ENCODE measurements at regions not wholly inside any gene's neighbourhood (a gene's known extent, or its start where the extent isn't known, plus 50 kb on each side); places are given as distances from the start of the nearest gene placed in this dataset.
"Not testable (repeated sequence)": the region's sequence is repeated elsewhere in the genome, so short reads cannot be mapped to it uniquely, and the experiment has no call there.

DNA sequence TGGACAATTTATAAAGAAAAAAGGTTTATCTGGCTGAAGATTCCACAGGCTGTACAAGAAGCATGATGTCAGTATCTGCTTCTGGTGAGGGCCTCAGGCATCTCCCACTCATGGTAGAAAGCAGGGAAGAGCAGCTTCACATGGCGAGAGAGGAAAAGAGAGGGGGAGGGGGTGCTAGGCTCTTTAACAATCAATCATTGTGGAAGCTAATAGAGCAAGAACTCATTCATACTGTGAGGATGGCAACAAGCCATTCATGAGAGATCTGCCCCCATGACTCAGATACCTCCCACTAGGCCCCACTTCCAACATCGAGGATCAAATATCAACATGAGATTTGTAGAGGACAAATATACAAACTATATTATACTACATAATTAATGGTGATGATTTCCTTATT is 361.9 kb upstream of the FAR2 start:
- no peak for DNase-seq (ENCODE audit: low spot score)
- in situ Hi-C loops (cut with MboI; ENCODE audit: low pct_unique_long_range_greater_than_20kb, low sequenced_read_pairs, unreplicated experiment) = no loop called here
- TF ChIP-seq, protein P1, sequence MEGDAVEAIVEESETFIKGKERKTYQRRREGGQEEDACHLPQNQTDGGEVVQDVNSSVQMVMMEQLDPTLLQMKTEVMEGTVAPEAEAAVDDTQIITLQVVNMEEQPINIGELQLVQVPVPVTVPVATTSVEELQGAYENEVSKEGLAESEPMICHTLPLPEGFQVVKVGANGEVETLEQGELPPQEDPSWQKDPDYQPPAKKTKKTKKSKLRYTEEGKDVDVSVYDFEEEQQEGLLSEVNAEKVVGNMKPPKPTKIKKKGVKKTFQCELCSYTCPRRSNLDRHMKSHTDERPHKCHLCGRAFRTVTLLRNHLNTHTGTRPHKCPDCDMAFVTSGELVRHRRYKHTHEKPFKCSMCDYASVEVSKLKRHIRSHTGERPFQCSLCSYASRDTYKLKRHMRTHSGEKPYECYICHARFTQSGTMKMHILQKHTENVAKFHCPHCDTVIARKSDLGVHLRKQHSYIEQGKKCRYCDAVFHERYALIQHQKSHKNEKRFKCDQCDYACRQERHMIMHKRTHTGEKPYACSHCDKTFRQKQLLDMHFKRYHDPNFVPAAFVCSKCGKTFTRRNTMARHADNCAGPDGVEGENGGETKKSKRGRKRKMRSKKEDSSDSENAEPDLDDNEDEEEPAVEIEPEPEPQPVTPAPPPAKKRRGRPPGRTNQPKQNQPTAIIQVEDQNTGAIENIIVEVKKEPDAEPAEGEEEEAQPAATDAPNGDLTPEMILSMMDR (IDR thresholded peaks at IDR 0.05; ENCODE audit: extremely low read depth, insufficient read depth, missing control alignments) = no peak

DNA sequence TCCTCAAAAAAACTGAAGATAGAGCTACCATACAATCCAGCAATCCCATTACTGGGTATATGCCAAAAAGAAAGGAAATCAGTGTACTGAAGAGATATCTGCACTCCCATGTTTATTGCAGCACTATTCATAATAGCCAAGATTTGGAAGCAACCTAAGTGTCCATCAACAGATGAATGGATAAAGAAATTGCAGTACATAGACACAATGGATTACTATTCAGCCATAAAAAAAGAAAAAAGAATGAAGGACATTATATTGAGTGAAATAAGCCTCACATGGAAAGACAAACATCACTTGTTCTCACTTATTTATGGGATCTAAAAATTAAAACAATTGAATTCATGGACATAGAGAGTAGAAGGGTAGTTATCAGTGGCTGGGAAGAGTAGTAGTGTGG is 360.8 kb upstream of the FAR2 start:
- DNase-seq (ENCODE audit: low spot score); in situ Hi-C loops (cut with MboI; ENCODE audit: low pct_unique_long_range_greater_than_20kb, low sequenced_read_pairs, unreplicated experiment): not testable (repeated sequence)

DNA sequence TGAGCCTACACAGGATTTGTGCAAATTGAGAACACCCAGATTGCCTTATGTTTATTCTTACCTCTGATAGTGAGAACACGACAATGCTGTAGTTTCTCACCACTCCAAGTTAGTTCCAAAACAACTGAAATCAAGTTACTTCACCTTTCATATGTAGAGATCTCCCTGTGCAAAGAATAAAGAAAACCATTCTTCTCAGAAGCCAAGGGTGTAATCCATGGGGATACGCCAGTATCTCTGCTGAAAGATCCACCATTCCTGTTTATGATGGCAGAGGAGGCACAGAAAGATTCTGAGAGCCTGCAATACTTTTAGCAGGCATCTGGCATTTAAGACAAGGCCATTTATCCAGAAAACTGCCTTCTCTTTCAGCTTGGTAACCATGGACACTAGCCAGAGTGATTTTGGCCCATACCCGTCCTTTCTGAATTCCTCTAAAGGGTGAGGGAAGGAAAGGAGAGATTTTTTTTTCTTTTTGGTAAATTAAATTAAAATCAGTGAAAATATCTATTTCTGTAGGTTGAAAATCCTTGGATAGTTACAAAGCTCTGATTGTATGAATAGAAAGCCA is 355.4 kb upstream of the FAR2 start:
- TF ChIP-seq, protein P1 (IDR thresholded peaks at IDR 0.05; ENCODE audit: extremely low read depth, insufficient read depth, missing control alignments) = no peak
- DNase-seq (ENCODE audit: low spot score) = no peak
- in situ Hi-C loops (cut with MboI; ENCODE audit: low pct_unique_long_range_greater_than_20kb, low sequenced_read_pairs, unreplicated experiment) = no loop called here

DNA sequence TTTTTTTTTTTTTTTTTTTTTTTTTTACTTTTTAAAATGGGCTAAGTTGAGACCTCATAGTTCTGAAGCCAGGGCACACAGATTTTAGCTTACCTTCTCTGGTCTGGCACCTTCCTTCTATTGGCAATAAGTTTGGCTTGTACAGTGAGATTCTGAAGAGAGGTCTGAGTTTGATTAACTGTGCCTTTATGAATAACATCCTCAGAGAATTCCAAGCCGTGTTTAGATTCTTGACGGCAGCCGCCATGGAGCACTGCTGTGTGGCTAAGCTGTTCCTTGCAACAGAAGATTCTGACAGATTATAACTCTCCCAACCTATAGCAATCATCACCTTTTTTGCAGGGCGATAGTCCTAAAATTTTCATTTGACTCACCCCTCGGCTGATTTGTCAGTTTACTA is 354.9 kb upstream of the FAR2 start:
- in situ Hi-C loops (cut with MboI; ENCODE audit: low pct_unique_long_range_greater_than_20kb, low sequenced_read_pairs, unreplicated experiment) = no loop called here
- TF ChIP-seq, protein P1 (IDR thresholded peaks at IDR 0.05; ENCODE audit: extremely low read depth, insufficient read depth, missing control alignments) = no peak
- DNase-seq (ENCODE audit: low spot score) = no peak

DNA sequence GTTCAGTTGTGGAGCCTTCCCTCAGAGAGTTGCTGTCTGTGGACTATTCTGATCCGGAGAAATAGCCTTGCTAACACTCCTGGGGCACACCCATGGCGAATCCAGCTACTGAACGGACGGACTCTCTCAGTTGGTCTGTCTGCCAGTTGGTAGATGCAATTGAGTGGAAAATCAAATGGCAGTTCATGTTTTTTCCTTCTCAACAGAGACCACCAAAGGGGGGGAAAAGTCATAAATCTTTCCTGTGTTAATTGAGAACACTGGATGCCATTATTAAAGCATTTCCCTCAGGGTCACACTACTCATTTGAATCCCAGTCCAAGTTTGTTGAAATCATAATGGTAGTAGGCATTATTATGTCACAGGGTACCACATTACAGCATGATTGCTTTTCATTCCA is 354.3 kb upstream of the FAR2 start:
- in situ Hi-C loops (cut with MboI; ENCODE audit: low pct_unique_long_range_greater_than_20kb, low sequenced_read_pairs, unreplicated experiment) = no loop called here
- TF ChIP-seq, protein P1 (IDR thresholded peaks at IDR 0.05; ENCODE audit: extremely low read depth, insufficient read depth, missing control alignments) = no peak

DNA sequence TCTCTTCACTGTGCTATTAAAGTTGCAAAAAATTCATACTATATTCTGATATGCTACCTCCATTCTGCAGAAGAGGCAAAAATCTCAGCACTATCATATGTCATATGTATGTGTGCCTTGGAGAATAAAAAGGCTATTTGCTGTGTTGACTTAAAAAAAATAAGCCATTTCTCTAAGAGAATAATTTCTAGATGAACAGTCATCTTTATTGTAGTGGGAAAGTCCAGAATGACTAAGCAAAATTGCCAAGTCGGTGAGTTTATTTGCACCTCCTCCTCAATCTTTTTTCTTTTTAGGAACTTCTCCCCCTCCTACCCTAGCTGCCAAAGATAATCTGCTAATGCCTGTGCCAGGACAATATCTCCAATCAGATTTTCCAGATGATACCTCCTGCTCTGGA is 353.8 kb upstream of the FAR2 start:
- in situ Hi-C loops (cut with MboI; ENCODE audit: low pct_unique_long_range_greater_than_20kb, low sequenced_read_pairs, unreplicated experiment) = no loop called here
- no peak for DNase-seq (ENCODE audit: low spot score)
- TF ChIP-seq, protein P1 (IDR thresholded peaks at IDR 0.05; ENCODE audit: extremely low read depth, insufficient read depth, missing control alignments) = no peak

More for the DNA sequence above, 354.3 kb upstream of the FAR2 start:
- DNase-seq (ENCODE audit: low spot score) = no peak

DNA sequence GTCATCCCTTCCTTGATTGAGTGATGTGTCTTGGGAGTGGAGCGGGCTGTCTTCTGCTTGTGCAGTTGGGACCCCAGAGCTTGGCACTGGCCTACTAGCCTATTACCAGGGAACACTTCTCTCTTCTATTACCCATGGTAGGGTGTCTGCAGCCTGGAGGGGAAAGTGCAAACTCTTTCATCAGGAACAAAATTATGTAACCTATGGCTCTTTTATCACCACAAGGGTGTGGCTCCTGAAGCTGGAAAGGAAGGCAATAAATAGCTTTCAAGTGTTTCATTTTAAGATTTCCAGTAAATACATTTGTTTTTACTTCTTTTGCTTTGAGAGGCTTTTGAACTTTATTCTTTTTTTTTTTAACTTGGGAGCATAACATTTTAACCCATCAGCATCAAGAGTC is 349.7 kb upstream of the FAR2 start:
- in situ Hi-C loops (cut with MboI; ENCODE audit: low pct_unique_long_range_greater_than_20kb, low sequenced_read_pairs, unreplicated experiment) = no loop called here
- no peak for DNase-seq (ENCODE audit: low spot score)
- TF ChIP-seq, protein P1 (IDR thresholded peaks at IDR 0.05; ENCODE audit: extremely low read depth, insufficient read depth, missing control alignments) = no peak

Measured in GM13977 (cell line).